H1 (cell line): ENCODE measurements at regions not wholly inside any gene's neighbourhood (a gene's known extent, or its start where the extent isn't known, plus 50 kb on each side); places are given as distances from the start of the nearest gene placed in this dataset.

Experiments
- CTCF ChIA-PET: fragments of 300-600 bp; sonication (Branson Sonifier 250); formaldehyde crosslinking; loops from one replicate; lab custom pipeline; 2021; ENCODE audit not compliant: partially characterized antibody; lab: Charles Lee
- POLR2A ChIA-PET: fragments of 300-600 bp; sonication (Branson Sonifier 250); formaldehyde crosslinking; loops from one replicate; lab custom pipeline; 2021; ENCODE audit warnings: inconsistent platforms; ENCODE audit not compliant: partially characterized antibody; lab: Charles Lee
- DNase-seq, 2 experiments: peaks; one replicate each; pipeline versions ENCODE4 v3.0.0 to v3.0.0-alpha.2; 2010 to 2022; ENCODE audit warnings: low spot score in 2 of 2, low read depth in 1 of 2, mixed read lengths in 1 of 2
- FAIRE-seq: peaks from 2 replicates; lab custom pipeline; 2011; peaks lifted over from hg19 to GRCh38; lab: Jason Lieb, UNC
- H2AFZ ChIP-seq: 2 replicates; pipeline ENCODE4 v1.8.1; 2012; ENCODE audit warnings: low read length, inconsistent platforms
- H2AK5ac ChIP-seq: 2 replicates; pipeline ENCODE4 v1.6.1; 2013; ENCODE audit warnings: low read depth, low read length
- H2BK120ac ChIP-seq: replicated peaks from 2 replicates; pipeline ENCODE3; 2013; ENCODE audit warnings: low read depth, low read length, inconsistent platforms
- H2BK12ac ChIP-seq: 2 replicates; pipeline ENCODE4 v1.6.1; 2013; ENCODE audit warnings: low read depth, low read length
- H2BK15ac ChIP-seq: 2 replicates; pipeline ENCODE4 v1.6.1; 2013; ENCODE audit warnings: low read length
- H2BK20ac ChIP-seq: 2 replicates; pipeline ENCODE4 v1.6.1; 2013; ENCODE audit warnings: low read length
- H2BK5ac ChIP-seq: 2 replicates; pipeline ENCODE4 v1.6.1; 2013; ENCODE audit warnings: low read depth, low read length
- H3K14ac ChIP-seq: 2 replicates; pipeline ENCODE4 v1.6.1; 2013; ENCODE audit warnings: inconsistent platforms; ENCODE audit not compliant: insufficient read length
- H3K18ac ChIP-seq: 2 replicates; pipeline ENCODE4 v1.6.1; 2013; ENCODE audit warnings: low read length; ENCODE audit errors: extremely low read depth
- H3K23ac ChIP-seq: 2 replicates; pipeline ENCODE4 v1.6.1; 2013; ENCODE audit warnings: inconsistent platforms; ENCODE audit not compliant: insufficient read length
- H3K23me2 ChIP-seq: 2 replicates; pipeline ENCODE4 v1.6.1; 2013; ENCODE audit warnings: low read depth, low read length
- H3K27ac ChIP-seq: 2 replicates; pipeline ENCODE4 v1.6.1; 2011; ENCODE audit warnings: low read depth, low read length, inconsistent platforms
- H3K27me3 ChIP-seq, 4 experiments: replicated peaks in 1 of 4; 1 replicate in 1 of 4; 2 replicates in 3 of 4; pipeline versions ENCODE4 v1.6.1 to v1.8.1; 2011 to 2013; ENCODE audit warnings: low read length in 3 of 4, mild to moderate bottlenecking in 3 of 4, inconsistent platforms in 2 of 4, mixed read lengths in 2 of 4, moderate library complexity in 1 of 4; ENCODE audit not compliant: control insufficient read depth in 3 of 4, insufficient read depth in 3 of 4; ENCODE audit errors: extremely low read depth in 1 of 4
- H3K36me3 ChIP-seq, 4 experiments: 2 replicates each; pipeline versions ENCODE4 v1.6.1 to v1.8.1; 2011 to 2013; ENCODE audit warnings: mild to moderate bottlenecking in 4 of 4, low read length in 3 of 4, moderate library complexity in 2 of 4, control low read depth in 1 of 4, inconsistent platforms in 1 of 4; ENCODE audit not compliant: insufficient read depth in 4 of 4, control insufficient read depth in 2 of 4
- H3K4ac ChIP-seq: replicated peaks from 2 replicates; pipeline ENCODE3; 2013; ENCODE audit warnings: low read length, low read depth, mixed read lengths, inconsistent platforms; ENCODE audit not compliant: insufficient read length
- H3K4me1 ChIP-seq, 4 experiments: replicated peaks in 1 of 4; 1 replicate in 1 of 4; 2 replicates in 3 of 4; pipeline versions ENCODE4 v1.6.1 to v1.8.1; 2011 to 2013; ENCODE audit warnings: low read length in 3 of 4, inconsistent platforms in 2 of 4, mixed read lengths in 1 of 4; ENCODE audit not compliant: insufficient read depth in 4 of 4, control insufficient read depth in 3 of 4
- H3K4me2 ChIP-seq, 2 experiments: 2 replicates each; pipeline versions ENCODE4 v1.6.1 to v1.8.1; 2011 to 2013; ENCODE audit warnings: low read depth in 2 of 2, low read length in 2 of 2, control low read depth in 1 of 2, inconsistent platforms in 1 of 2, mild to moderate bottlenecking in 1 of 2; ENCODE audit not compliant: insufficient read depth in 1 of 2
- H3K4me3 ChIP-seq, 4 experiments: fragments of 200-600, 300-600 bp in 1 of 4; sonication (generic), shearing (Covaris generic), sonication (Bioruptor Twin) in 1 of 4; 2 replicates each; pipeline versions ENCODE4 v1.5.1 to v1.8.1; 2011 to 2016; ENCODE audit warnings: low read length in 4 of 4, low read depth in 3 of 4, control low read depth in 2 of 4, inconsistent platforms in 2 of 4, mild to moderate bottlenecking in 2 of 4, mixed read lengths in 1 of 4, moderate library complexity in 1 of 4; ENCODE audit not compliant: insufficient read depth in 2 of 4; ENCODE audit errors: extremely low read depth in 1 of 4
- H3K56ac ChIP-seq: replicated peaks from 2 replicates; pipeline ENCODE3; 2013; ENCODE audit warnings: low read depth, mild to moderate bottlenecking, mixed read lengths, low read length, inconsistent platforms; ENCODE audit not compliant: insufficient read length
- H3K79me1 ChIP-seq: 2 replicates; pipeline ENCODE4 v1.6.1; 2013; ENCODE audit warnings: low read depth, low read length, control low read depth
- H3K79me2 ChIP-seq, 2 experiments: 2 replicates each; pipeline versions ENCODE4 v1.6.1 to v1.8.1; 2012 to 2013; ENCODE audit warnings: low read length in 2 of 2, mild to moderate bottlenecking in 2 of 2, inconsistent platforms in 1 of 2; ENCODE audit not compliant: insufficient read depth in 2 of 2, control insufficient read depth in 1 of 2
- H3K9ac ChIP-seq, 4 experiments: replicated peaks in 1 of 4; 1 replicate in 1 of 4; 2 replicates in 3 of 4; pipeline versions ENCODE4 v1.6.1 to v1.8.1; 2011 to 2013; ENCODE audit warnings: low read depth in 3 of 4, low read length in 3 of 4, control low read depth in 2 of 4, mild to moderate bottlenecking in 2 of 4, moderate library complexity in 2 of 4, inconsistent platforms in 1 of 4; ENCODE audit errors: extremely low read depth in 1 of 4
- H3K9me3 ChIP-seq, 2 experiments: 2 replicates each; pipeline versions ENCODE4 v1.6.1 to v1.8.1; 2012 to 2013; ENCODE audit warnings: mild to moderate bottlenecking in 2 of 2, moderate library complexity in 2 of 2, control low read depth in 1 of 2, inconsistent platforms in 1 of 2, low read depth in 1 of 2, low read length in 1 of 2, mixed read lengths in 1 of 2; ENCODE audit not compliant: insufficient read depth in 2 of 2
- H4K20me1 ChIP-seq, 2 experiments: replicated peaks in 1 of 2; 2 replicates each; pipeline versions ENCODE3 to v1.8.1; 2011 to 2013; ENCODE audit warnings: inconsistent platforms in 2 of 2, low read length in 2 of 2, mild to moderate bottlenecking in 1 of 2; ENCODE audit not compliant: insufficient read depth in 2 of 2, control insufficient read depth in 1 of 2
- H4K5ac ChIP-seq: 2 replicates; pipeline ENCODE4 v1.6.1; 2013; ENCODE audit warnings: low read length, low read depth, mixed read lengths, inconsistent platforms; ENCODE audit not compliant: insufficient read length
- H4K8ac ChIP-seq: 2 replicates; pipeline ENCODE4 v1.8.0; 2013; ENCODE audit warnings: mild to moderate bottlenecking, moderate library complexity, low read length, inconsistent platforms; ENCODE audit not compliant: insufficient read depth; ENCODE audit errors: extremely low read depth
- H4K91ac ChIP-seq: replicated peaks from 2 replicates; pipeline ENCODE3; 2013; ENCODE audit warnings: low read length, mixed read lengths, inconsistent platforms; ENCODE audit not compliant: insufficient read length
- CBX5 ChIP-seq: fragments of 300-800, 300-1000 bp; sonication (generic); IDR thresholded peaks from 2 replicates; pipeline ENCODE4 v1.7.1; 2016; ENCODE audit warnings: antibody characterized with exemption, low read length, low read depth
- RNF2 ChIP-seq: fragments of 200-900, 300-1000 bp; sonication (generic); IDR thresholded peaks from 2 replicates; pipeline ENCODE4 v1.7.1; 2016; ENCODE audit warnings: borderline replicate concordance, low read depth, mild to moderate bottlenecking, antibody characterized with exemption, low read length; ENCODE audit not compliant: poor library complexity, severe bottlenecking; ENCODE audit errors: missing control alignments
- WGBS, 2 experiments: shearing (Covaris generic) in 1 of 2; methylation state at CpG; one replicate each; pipeline versions ENCODE4 v1.1.6 to v1.1.7; 2013 to 2015; ENCODE audit warnings: low lambda C conversion rate in 2 of 2, mixed read lengths in 2 of 2, inconsistent platforms in 1 of 2, low coverage in 1 of 2, missing lambda C conversion rate in 1 of 2; ENCODE audit not compliant: insufficient replicate concordance in 2 of 2, insufficient coverage in 1 of 2, insufficient read length in 1 of 2; ENCODE audit errors: extremely low coverage in 1 of 2, missing lambda C conversion rate in 1 of 2; 5-methylcytosine and 5-hydroxymethylcytosine counted together

DNA sequence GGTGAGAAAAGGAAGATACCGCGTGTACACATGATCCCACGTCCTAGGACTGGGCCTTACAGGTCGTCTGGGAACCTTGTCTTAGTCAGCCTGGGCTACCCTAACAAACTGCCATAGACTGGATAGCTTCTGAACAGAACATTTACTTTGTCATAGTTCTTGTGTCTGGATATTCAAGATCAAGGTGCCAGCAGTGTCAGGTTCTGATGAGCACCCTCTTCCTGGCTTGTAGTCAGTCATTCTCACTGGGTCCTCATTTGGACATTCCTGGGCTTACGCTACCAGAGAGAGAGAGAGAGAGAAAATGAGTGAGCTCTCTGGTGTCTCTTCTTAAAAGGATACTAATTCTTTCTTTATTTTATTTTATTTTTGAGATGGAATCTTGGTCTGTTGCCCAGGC is 685.8 kb upstream of the RBFOX1 start:
- H3K27ac ChIP-seq, result no peak overlapping the region
- H3K79me1 ChIP-seq, result no peaks in the 10 kb centered on the region
- peaks cover 0 to 4% (median 0%) of the 10 kb centered on the region in 4 experiments; a peak in 3 of 7 replicates for H3K4me1 ChIP-seq
- 86% methylated on average over 5 of the region's 5 CpGs; no CpG with 5 or more reads in 1 of the 2 experiments for WGBS, 2 experiments
- H3K9ac ChIP-seq, result no peak overlapping the region
- H3K23ac ChIP-seq, result no peak overlapping the region
- no peak overlapping the region for H3K4me3 ChIP-seq
- no peak overlapping the region for H3K56ac ChIP-seq
- CTCF ChIA-PET, result interaction anchor here (0.7 kb wide), 1 partner anchor 607 kb away, joined by 3 read pairs; no protein-coding TSS in a partner anchor
- no peak overlapping the region for H2AFZ ChIP-seq
- H2BK120ac ChIP-seq, result no peak overlapping the region
- H3K4ac ChIP-seq, result no peak overlapping the region
- no peak overlapping the region for H4K8ac ChIP-seq
- DNase-seq, result no peak
- peak overlapping the region; percentile 7 for H4K91ac ChIP-seq
- H3K9me3 ChIP-seq, result no peaks in the 10 kb centered on the region; a peak in 1 of 4 replicates
- H3K4me2 ChIP-seq, result no peak overlapping the region
- no peak overlapping the region for H2AK5ac ChIP-seq
- H4K20me1 ChIP-seq, result no peaks in the 10 kb centered on the region
- POLR2A ChIA-PET, result no interaction called here
- no peak overlapping the region for H2BK5ac ChIP-seq
- TF ChIP-seq RNF2, result no peak
- no peak for TF ChIP-seq CBX5
- no peak overlapping the region for H3K18ac ChIP-seq
- no peak overlapping the region for H4K5ac ChIP-seq
- no peaks in the 10 kb centered on the region for H3K79me2 ChIP-seq
- no peak overlapping the region for H2BK15ac ChIP-seq
- no peaks in the 10 kb centered on the region for H3K36me3 ChIP-seq
- no peak overlapping the region for H2BK12ac ChIP-seq
- FAIRE-seq, result no peak
- H2BK20ac ChIP-seq, result no peak overlapping the region
- H3K23me2 ChIP-seq, result peaks cover 3% of the 10 kb centered on the region; the same call in 1 of the 2 replicates
- H3K27me3 ChIP-seq, result no peaks in the 10 kb centered on the region
- H3K14ac ChIP-seq, result no peak overlapping the region
